ENCODE measurements at regions not wholly inside any gene's neighbourhood (a gene's known extent, or its start where the extent isn't known, plus 50 kb on each side); places are given as distances from the start of the nearest gene placed in this dataset.

DNA sequence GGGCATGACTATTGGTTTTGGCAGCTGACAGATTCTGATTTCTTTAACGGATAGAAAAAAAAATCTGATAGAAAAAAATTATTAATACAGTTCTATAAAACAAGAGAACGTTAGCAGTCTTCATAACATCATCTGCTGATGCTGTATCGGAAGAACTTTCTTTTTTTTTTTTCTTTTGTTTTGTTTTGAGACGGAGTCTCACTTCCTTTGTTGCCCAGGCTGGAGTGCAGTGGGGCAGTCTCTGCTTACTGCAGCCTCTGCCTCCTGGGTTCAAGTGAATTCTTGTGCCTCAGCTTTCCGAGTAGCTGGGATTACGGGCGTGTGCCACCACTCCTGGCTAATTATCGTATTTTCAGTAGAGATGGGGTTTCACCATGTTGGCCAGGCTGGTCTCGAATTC is 271.2 kb upstream of the DPPA4 start:
- DNase-seq (ENCODE audit: low spot score in 2 of 2) (no peak), ATAC-seq (replicated peaks; ENCODE audit: extremely low read depth, poor library complexity, severe bottlenecking) (no peak)
- Mint-ChIP-seq H3K27ac (ENCODE audit: low read depth) (no peak overlapping the region), H3K27me3 (no peaks in the 10 kb centered on the region), H3K36me3 (ENCODE audit: insufficient read depth) (no peaks in the 10 kb centered on the region), H3K9me3 (no peaks in the 10 kb centered on the region), H3K4me1 (no peaks in the 10 kb centered on the region), H3K4me3 (no peak overlapping the region)

DNA sequence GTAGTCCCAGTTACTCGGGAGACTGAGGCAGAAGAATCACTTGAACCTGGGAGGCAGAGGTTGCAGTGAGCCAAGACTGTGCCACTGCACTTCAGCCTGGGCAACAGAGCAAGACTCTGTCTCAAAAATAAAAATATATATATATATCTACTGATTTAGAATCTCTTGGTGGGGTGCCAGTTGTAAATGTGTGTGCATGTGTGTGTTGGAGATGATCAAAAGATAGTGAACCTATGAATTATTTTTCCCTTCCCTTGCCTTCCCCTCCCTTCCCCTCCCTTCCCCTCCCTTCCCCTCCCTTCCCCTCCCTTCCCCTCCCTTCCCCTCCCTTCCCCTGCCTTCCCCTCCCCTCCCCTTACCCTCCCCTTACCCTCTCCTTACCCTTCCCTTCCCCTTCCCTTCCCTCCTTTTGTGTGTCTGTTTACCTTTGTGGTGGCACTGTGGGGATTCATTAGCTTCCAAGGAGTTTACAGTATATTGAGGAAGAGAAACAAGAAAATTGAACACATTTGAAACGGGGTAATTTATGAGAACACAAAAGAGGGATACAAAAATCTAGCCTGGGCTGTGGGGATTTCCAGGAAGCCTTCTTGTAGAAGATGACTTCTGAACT is 281.5 kb upstream of the DPPA4 start:
- Mint-ChIP-seq H3K4me3 (no peak overlapping the region), H3K4me1 (no peaks in the 10 kb centered on the region), H3K27ac (ENCODE audit: low read depth) (no peak overlapping the region), H3K27me3 (no peaks in the 10 kb centered on the region), H3K36me3 (ENCODE audit: insufficient read depth) (no peaks in the 10 kb centered on the region), H3K9me3 (no peaks in the 10 kb centered on the region)
- ATAC-seq (replicated peaks; ENCODE audit: extremely low read depth, poor library complexity, severe bottlenecking) (no peak), DNase-seq (ENCODE audit: low spot score in 2 of 2) (no peak)

- no peaks in the 10 kb centered on the region for H3K27me3 Mint-ChIP-seq
Measured at GRCh38 chr3:109631897-109632296, 294.6 kb upstream of the DPPA4 start.

GRCh38 chr3:109640146-109640652 is 302.9 kb upstream of the DPPA4 start:
- ATAC-seq (replicated peaks; ENCODE audit: extremely low read depth, poor library complexity, severe bottlenecking) (no peak), DNase-seq (ENCODE audit: low spot score in 2 of 2) (no peak)
- H3K27ac Mint-ChIP-seq (ENCODE audit: low read depth): no peak overlapping the region
- no peaks in the 10 kb centered on the region for H3K4me1 Mint-ChIP-seq
- no peaks in the 10 kb centered on the region for H3K36me3 Mint-ChIP-seq (ENCODE audit: insufficient read depth)
- no peak overlapping the region for H3K4me3 Mint-ChIP-seq
- no peaks in the 10 kb centered on the region for H3K9me3 Mint-ChIP-seq
- peaks cover 26% of the 10 kb centered on the region for H3K27me3 Mint-ChIP-seq

More at GRCh38 chr3:109631897-109632296, 294.6 kb upstream of the DPPA4 start:
- Mint-ChIP-seq H3K4me3 (no peak overlapping the region), H3K27ac (ENCODE audit: low read depth) (no peak overlapping the region), H3K4me1 (no peaks in the 10 kb centered on the region), H3K9me3 (peaks cover 5% of the 10 kb centered on the region), H3K36me3 (ENCODE audit: insufficient read depth) (no peaks in the 10 kb centered on the region)
- DNase-seq (ENCODE audit: low spot score in 2 of 2): no peak
- ATAC-seq (replicated peaks; ENCODE audit: extremely low read depth, poor library complexity, severe bottlenecking): no peak

DNA sequence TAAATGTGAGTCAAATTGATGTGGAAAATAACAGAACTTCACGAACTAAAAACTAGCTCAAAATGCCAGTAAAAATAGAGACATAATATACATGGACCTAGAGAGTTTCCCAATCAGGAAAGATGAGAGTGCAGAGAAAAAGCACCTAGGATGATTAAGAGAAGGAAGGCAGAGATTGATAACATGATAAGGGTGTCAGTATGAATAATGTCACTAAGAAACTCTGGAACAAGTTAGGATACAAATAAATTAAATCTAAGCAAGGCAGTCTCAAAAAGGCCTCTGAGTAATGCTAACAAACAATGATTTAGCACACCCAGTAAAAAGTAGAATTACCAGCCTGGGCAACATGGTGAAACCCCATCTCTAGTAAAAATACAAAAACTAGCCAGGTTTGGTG is 304.7 kb upstream of the DPPA4 start:
- Mint-ChIP-seq H3K27ac (ENCODE audit: low read depth) (no peak overlapping the region), H3K4me1 (no peaks in the 10 kb centered on the region), H3K9me3 (no peaks in the 10 kb centered on the region), H3K36me3 (ENCODE audit: insufficient read depth) (no peaks in the 10 kb centered on the region), H3K27me3 (peaks cover 26% of the 10 kb centered on the region), H3K4me3 (no peak overlapping the region)
- DNase-seq (ENCODE audit: low spot score in 2 of 2) (no peak), ATAC-seq (replicated peaks; ENCODE audit: extremely low read depth, poor library complexity, severe bottlenecking) (no peak)

- Mint-ChIP-seq H3K27ac (ENCODE audit: low read depth) (no peak overlapping the region), H3K4me3 (no peak overlapping the region)
- DNase-seq (ENCODE audit: low spot score in 2 of 2): no peak
Measured at GRCh38 chr3:109643590-109643989, 306.2 kb upstream of the DPPA4 start.

GRCh38 chr3:109644332-109644731 is 307.0 kb upstream of the DPPA4 start:
- Mint-ChIP-seq H3K36me3 (ENCODE audit: insufficient read depth) (no peaks in the 10 kb centered on the region), H3K4me1 (no peaks in the 10 kb centered on the region), H3K4me3 (no peak overlapping the region), H3K9me3 (no peaks in the 10 kb centered on the region), H3K27me3 (peaks cover 31% of the 10 kb centered on the region), H3K27ac (ENCODE audit: low read depth) (no peak overlapping the region)
- DNase-seq (ENCODE audit: low spot score in 2 of 2) (no peak), ATAC-seq (replicated peaks; ENCODE audit: extremely low read depth, poor library complexity, severe bottlenecking) (no peak)

More at GRCh38 chr3:109643590-109643989, 306.2 kb upstream of the DPPA4 start:
- peaks cover 26% of the 10 kb centered on the region for H3K27me3 Mint-ChIP-seq
- no peaks in the 10 kb centered on the region for H3K4me1 Mint-ChIP-seq
- H3K9me3 Mint-ChIP-seq: no peaks in the 10 kb centered on the region
- H3K36me3 Mint-ChIP-seq (ENCODE audit: insufficient read depth): no peaks in the 10 kb centered on the region
- ATAC-seq (replicated peaks; ENCODE audit: extremely low read depth, poor library complexity, severe bottlenecking): no peak

GRCh38 chr3:109644746-109645145 is 307.4 kb upstream of the DPPA4 start:
- Mint-ChIP-seq H3K4me3 (no peak overlapping the region), H3K27ac (ENCODE audit: low read depth) (no peak overlapping the region), H3K27me3 (peaks cover 31% of the 10 kb centered on the region)

GRCh38 chr3:109648027-109648426 is 310.7 kb upstream of the DPPA4 start:
- Mint-ChIP-seq H3K4me1 (no peaks in the 10 kb centered on the region), H3K9me3 (no peaks in the 10 kb centered on the region), H3K27ac (ENCODE audit: low read depth) (no peak overlapping the region), H3K27me3 (peaks cover 16% of the 10 kb centered on the region), H3K4me3 (no peak overlapping the region), H3K36me3 (ENCODE audit: insufficient read depth) (no peaks in the 10 kb centered on the region)
- ATAC-seq (replicated peaks; ENCODE audit: extremely low read depth, poor library complexity, severe bottlenecking) (no peak), DNase-seq (ENCODE audit: low spot score in 2 of 2) (no peak)

More at GRCh38 chr3:109644746-109645145, 307.4 kb upstream of the DPPA4 start:
- DNase-seq (ENCODE audit: low spot score in 2 of 2) (no peak), ATAC-seq (replicated peaks; ENCODE audit: extremely low read depth, poor library complexity, severe bottlenecking) (no peak)
- no peaks in the 10 kb centered on the region for H3K4me1 Mint-ChIP-seq
- H3K36me3 Mint-ChIP-seq (ENCODE audit: insufficient read depth): no peaks in the 10 kb centered on the region
- H3K9me3 Mint-ChIP-seq: no peaks in the 10 kb centered on the region

GRCh38 chr3:109656225-109656624 is 318.9 kb upstream of the DPPA4 start:
- DNase-seq (ENCODE audit: low spot score in 2 of 2): no peak
- ATAC-seq (replicated peaks; ENCODE audit: extremely low read depth, poor library complexity, severe bottlenecking): no peak
- H3K27ac Mint-ChIP-seq (ENCODE audit: low read depth): no peak overlapping the region
- H3K4me3 Mint-ChIP-seq: no peak overlapping the region
- H3K36me3 Mint-ChIP-seq (ENCODE audit: insufficient read depth): no peaks in the 10 kb centered on the region
- H3K9me3 Mint-ChIP-seq: no peaks in the 10 kb centered on the region
- H3K4me1 Mint-ChIP-seq: no peaks in the 10 kb centered on the region
- H3K27me3 Mint-ChIP-seq: no peaks in the 10 kb centered on the region

GRCh38 chr3:109678600-109678999 is 341.3 kb upstream of the DPPA4 start:
- Mint-ChIP-seq H3K36me3 (ENCODE audit: insufficient read depth) (no peaks in the 10 kb centered on the region), H3K27ac (ENCODE audit: low read depth) (no peak overlapping the region), H3K27me3 (peaks cover 6% of the 10 kb centered on the region), H3K4me3 (no peak overlapping the region), H3K4me1 (no peaks in the 10 kb centered on the region), H3K9me3 (no peaks in the 10 kb centered on the region)
- ATAC-seq (replicated peaks; ENCODE audit: extremely low read depth, poor library complexity, severe bottlenecking) (no peak), DNase-seq (ENCODE audit: low spot score in 2 of 2) (no peak)

DNA sequence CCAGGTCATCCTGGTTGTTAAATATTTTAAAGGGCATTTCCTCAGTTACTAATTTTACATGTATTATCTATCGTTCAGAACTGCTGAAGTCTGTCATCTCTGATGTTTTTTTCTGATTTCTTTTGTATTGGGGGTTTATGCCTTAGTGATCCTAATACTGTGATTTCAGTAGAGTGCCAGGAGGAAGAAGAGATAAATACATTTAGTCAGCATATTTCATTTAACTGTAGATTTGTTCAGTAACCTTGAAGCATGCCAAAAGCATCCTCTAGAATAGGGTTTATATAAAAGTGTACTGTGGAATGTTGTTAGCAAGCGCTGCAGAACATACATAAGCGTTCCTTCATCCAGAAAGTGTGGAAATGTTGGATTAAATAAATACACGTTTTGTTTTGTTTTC is 342.3 kb upstream of the DPPA4 start:
- ATAC-seq (replicated peaks; ENCODE audit: extremely low read depth, poor library complexity, severe bottlenecking) (no peak), DNase-seq (ENCODE audit: low spot score in 2 of 2) (no peak)
- H3K4me1 Mint-ChIP-seq: no peaks in the 10 kb centered on the region
- H3K9me3 Mint-ChIP-seq: no peaks in the 10 kb centered on the region
- no peaks in the 10 kb centered on the region for H3K36me3 Mint-ChIP-seq (ENCODE audit: insufficient read depth)
- no peak overlapping the region for H3K4me3 Mint-ChIP-seq
- H3K27me3 Mint-ChIP-seq: peaks cover 6% of the 10 kb centered on the region
- H3K27ac Mint-ChIP-seq (ENCODE audit: low read depth): no peak overlapping the region

- H3K9me3 Mint-ChIP-seq: no peaks in the 10 kb centered on the region
- ATAC-seq (replicated peaks; ENCODE audit: extremely low read depth, poor library complexity, severe bottlenecking): no peak
- DNase-seq (ENCODE audit: low spot score in 2 of 2): no peak
- H3K36me3 Mint-ChIP-seq (ENCODE audit: insufficient read depth): no peaks in the 10 kb centered on the region
- no peak overlapping the region for H3K4me3 Mint-ChIP-seq
- H3K4me1 Mint-ChIP-seq: no peaks in the 10 kb centered on the region
- H3K27ac Mint-ChIP-seq (ENCODE audit: low read depth): no peak overlapping the region
- H3K27me3 Mint-ChIP-seq: no peaks in the 10 kb centered on the region
Measured at GRCh38 chr3:109683746-109684145, 346.4 kb upstream of the DPPA4 start.

All from central memory CD8-positive, alpha-beta T cell (primary cell).